Endothelial cell of umbilical vein (primary cell): ENCODE measurements at regions not wholly inside any gene's neighbourhood (a gene's known extent, or its start where the extent isn't known, plus 50 kb on each side); places are given as distances from the start of the nearest gene placed in this dataset.

Experiments used
- CTCF ChIP-seq, 2 donors: IDR thresholded peaks; 1 replicate in 1 of 2; 2 replicates in 1 of 2; pipeline ENCODE4 v1.5.1; 2011; ENCODE audit warnings: low read length in 2 of 2, mild to moderate bottlenecking in 2 of 2, moderate library complexity in 2 of 2, control low read depth in 1 of 2, inconsistent platforms in 1 of 2, low read depth in 1 of 2; ENCODE audit not compliant: insufficient read depth in 1 of 2; ENCODE audit errors: extremely low read depth in 1 of 2
- EZH2 ChIP-seq: IDR thresholded peaks from 2 replicates; pipeline ENCODE4 v1.6.1; 2012; ENCODE audit warnings: borderline replicate concordance, low read depth, mild to moderate bottlenecking, moderate library complexity, low read length, inconsistent platforms; ENCODE audit not compliant: severe bottlenecking
- FOS ChIP-seq: IDR thresholded peaks from 2 replicates; pipeline ENCODE4 v1.6.1; 2011; ENCODE audit warnings: mild to moderate bottlenecking, low read length, moderate library complexity, borderline replicate concordance; ENCODE audit not compliant: insufficient read depth
- GATA2 ChIP-seq: IDR thresholded peaks from 2 replicates; pipeline ENCODE4 v1.7.0; 2011; ENCODE audit warnings: low read depth, mild to moderate bottlenecking, moderate library complexity, mixed read lengths, low read length; ENCODE audit not compliant: insufficient read length, insufficient read depth
- JUN ChIP-seq: IDR thresholded peaks from 2 replicates; pipeline ENCODE4 v1.6.1; 2011; ENCODE audit warnings: borderline replicate concordance, low read depth; ENCODE audit not compliant: insufficient read length, insufficient read depth
- MAX ChIP-seq: IDR thresholded peaks from 2 replicates; pipeline ENCODE4 v1.6.1; 2011; ENCODE audit not compliant: insufficient read depth, insufficient read length
- MYC ChIP-seq: IDR thresholded peaks from one replicate; pipeline ENCODE4 v1.6.1; 2011; ENCODE audit warnings: mild to moderate bottlenecking, low read depth, low read length
- POLR2A ChIP-seq: IDR thresholded peaks from 2 replicates; pipeline ENCODE4 v1.6.1; 2012; ENCODE audit warnings: low read depth, mild to moderate bottlenecking, control low read depth, low read length
- POLR2AphosphoS5 ChIP-seq: IDR thresholded peaks from 2 replicates; pipeline ENCODE4 v1.6.1; 2012; ENCODE audit warnings: low read depth, mild to moderate bottlenecking, control low read depth, low read length, moderate library complexity; ENCODE audit not compliant: insufficient read depth

GRCh38 chr4:30844861-30845582, 124.9 kb downstream of the PCDH7 start:
- TF ChIP-seq CTCF (IDR thresholded peaks at IDR 0.05; ENCODE audit: extremely low read depth in 1 of 2, insufficient read depth in 1 of 2, low read depth in 1 of 2, low read length in 2 of 2), result no peak
- TF ChIP-seq JUN, result no peak
- no peak for TF ChIP-seq POLR2A
- TF ChIP-seq EZH2, result no peak
- no peak for TF ChIP-seq MYC
- TF ChIP-seq POLR2AphosphoS5, result no peak
- TF ChIP-seq MAX, result no peak
- TF ChIP-seq GATA2, result no peak
- no peak for TF ChIP-seq FOS
